HCT116 (cell line): ENCODE measurements at regions not wholly inside any gene's neighbourhood (a gene's known extent, or its start where the extent isn't known, plus 50 kb on each side); places are given as distances from the start of the nearest gene placed in this dataset.

Experiments
- ATAC-seq: fragments of 200-7000 bp; cut with Tn5 transposase; 2 replicates; pipeline ENCODE4 v1.9.1; 2020; ENCODE audit warnings: mild to moderate bottlenecking, moderate library complexity
- BruUV-seq: library from RNA; stranded (reverse); fragments of 400-500 nt; replicated peaks from 2 replicates; lab custom pipeline; 2021; lab: Mats Ljungman, UMichigan
- CTCF ChIA-PET: fragments of 300-600 bp; sonication (Branson Sonifier 250); formaldehyde crosslinking; loops from one replicate; lab custom pipeline; 2021; ENCODE audit warnings: antibody characterized with exemption; lab: Charles Lee
- POLR2A ChIA-PET: fragments of 300-600, 350-600 bp; sonication (Branson Sonifier 250); formaldehyde crosslinking; loops from one replicate; lab custom pipeline; 2021; ENCODE audit warnings: antibody characterized with exemption; lab: Charles Lee
- RAD21 ChIA-PET, 2 experiments: fragments of 300-600 bp; sonication (Branson Sonifier 250); formaldehyde crosslinking; loops; one replicate each; lab custom pipeline; 2023; ENCODE audit warnings: low total read pairs in 2 of 2; ENCODE audit not compliant: uncharacterized antibody in 2 of 2, unreplicated experiment in 2 of 2, low non-redundant PET in 1 of 2; lab: Charles Lee
- DNase-seq: peaks from one replicate; pipeline ENCODE4 v3.0.0-alpha.2; 2010; ENCODE audit warnings: low read depth, low spot score
- H2AFZ ChIP-seq: fragments of 200-600 bp; shearing (Covaris generic), sonication (generic); 2 replicates; pipeline ENCODE4 v1.6.1; 2017; ENCODE audit warnings: low read depth, mixed run types, mixed read lengths, antibody characterized with exemption, low read length; ENCODE audit not compliant: poor library complexity, severe bottlenecking
- H3K27ac ChIP-seq: 2 replicates; pipeline ENCODE4 v1.5.1; 2012; ENCODE audit warnings: low read depth, low read length
- H3K27me3 ChIP-seq: fragments of 200-600 bp; sonication (generic); 2 replicates; pipeline ENCODE4 v1.6.1; 2016; ENCODE audit warnings: mixed run types, low read length, mixed read lengths; ENCODE audit not compliant: insufficient read depth
- H3K36me3 ChIP-seq, 2 experiments: fragments of 200-500 bp in 1 of 2; fragments of 200-600 bp in 1 of 2; sonication (Bioruptor generic) in 1 of 2; sonication (generic) in 1 of 2; 2 replicates each; pipeline versions ENCODE4 v1.5.1 to v1.6.1; 2014 to 2016; ENCODE audit warnings: low read length in 2 of 2, inconsistent platforms in 1 of 2, mixed read lengths in 1 of 2, mixed run types in 1 of 2; ENCODE audit not compliant: insufficient read depth in 2 of 2, control insufficient read depth in 1 of 2
- H3K4me1 ChIP-seq, 2 experiments: fragments of 200-600 bp in 1 of 2; sonication (generic) in 1 of 2; 2 replicates each; pipeline versions ENCODE4 v1.5.1 to v1.6.1; 2012 to 2017; ENCODE audit warnings: low read length in 2 of 2, inconsistent platforms in 1 of 2, mild to moderate bottlenecking in 1 of 2, mixed read lengths in 1 of 2, mixed run types in 1 of 2, moderate library complexity in 1 of 2; ENCODE audit not compliant: insufficient read depth in 2 of 2, control insufficient read depth in 1 of 2
- H3K4me2 ChIP-seq: fragments of 200-600 bp; sonication (generic); 2 replicates; pipeline ENCODE4 v1.6.1; 2017; ENCODE audit warnings: mixed run types, low read length, mixed read lengths
- H3K4me3 ChIP-seq, 2 experiments: fragments of 200-600 bp in 1 of 2; sonication (generic) in 1 of 2; replicated peaks in 1 of 2; 2 replicates each; pipeline ENCODE4 v1.5.1; 2011 to 2016; ENCODE audit warnings: low read length in 2 of 2, control low read depth in 1 of 2, low read depth in 1 of 2, mild to moderate bottlenecking in 1 of 2, mixed read lengths in 1 of 2, mixed run types in 1 of 2
- H3K79me2 ChIP-seq: fragments of 200-600 bp; sonication (generic); 2 replicates; pipeline ENCODE4 v1.6.1; 2017; ENCODE audit warnings: mild to moderate bottlenecking, mixed run types, low read length, moderate library complexity, mixed read lengths; ENCODE audit not compliant: insufficient read depth
- H3K9ac ChIP-seq: fragments of 200-600 bp; sonication (generic); 2 replicates; pipeline ENCODE4 v1.6.1; 2016; ENCODE audit warnings: low read length, mixed read lengths
- H3K9me2 ChIP-seq: fragments of 200-600 bp; sonication (generic), shearing (Covaris generic); 2 replicates; pipeline ENCODE4 v1.6.1; 2017; ENCODE audit warnings: mixed run types, mild to moderate bottlenecking, moderate library complexity; ENCODE audit not compliant: insufficient read depth
- H3K9me3 ChIP-seq, 2 experiments: fragments of 200-500 bp in 1 of 2; fragments of 200-600 bp in 1 of 2; sonication (Bioruptor generic) in 1 of 2; sonication (generic) in 1 of 2; 2 replicates each; pipeline ENCODE4 v1.6.1; 2014 to 2017; ENCODE audit warnings: low read length in 2 of 2, mixed read lengths in 2 of 2, inconsistent platforms in 1 of 2, low read depth in 1 of 2, mild to moderate bottlenecking in 1 of 2, mixed run types in 1 of 2, moderate library complexity in 1 of 2; ENCODE audit not compliant: control insufficient read depth in 1 of 2, insufficient read depth in 1 of 2
- H4K20me1 ChIP-seq: fragments of 200-600 bp; sonication (generic), shearing (Covaris generic); 2 replicates; pipeline ENCODE4 v1.6.1; 2017; ENCODE audit warnings: mixed run types, mild to moderate bottlenecking, moderate library complexity; ENCODE audit not compliant: insufficient read depth
- CEBPB ChIP-seq: IDR thresholded peaks from 2 replicates; pipeline ENCODE4 v1.6.1; 2012; ENCODE audit warnings: low read depth
- CTCF ChIP-seq, 3 experiments: fragments of 200-600 bp in 1 of 3; sonication (generic) in 1 of 3; IDR thresholded peaks in 2 of 3; conservative IDR thresholded peaks in 1 of 3; 2 replicates each; pipeline ENCODE4 v1.5.1; 2012 to 2017; ENCODE audit warnings: low read depth in 2 of 3, low read length in 2 of 3, antibody characterized with exemption in 1 of 3, borderline replicate concordance in 1 of 3, control low read depth in 1 of 3, mild to moderate bottlenecking in 1 of 3, mixed read lengths in 1 of 3, mixed run types in 1 of 3, moderate library complexity in 1 of 3; ENCODE audit not compliant: insufficient read depth in 1 of 3
- ELF1 ChIP-seq: IDR thresholded peaks from 2 replicates; pipeline ENCODE4 v1.6.1; 2012; ENCODE audit warnings: low read depth, borderline replicate concordance
- POLR2A ChIP-seq: IDR thresholded peaks from 2 replicates; pipeline ENCODE4 v1.7.0; 2011; ENCODE audit warnings: borderline replicate concordance; ENCODE audit not compliant: insufficient read depth, insufficient read length; ENCODE audit errors: extremely low read depth
- POLR2AphosphoS5 ChIP-seq: IDR thresholded peaks from 2 replicates; pipeline ENCODE4 v1.6.1; 2011; ENCODE audit warnings: mild to moderate bottlenecking, low read depth, low read length, moderate library complexity
- RAD21 ChIP-seq: IDR thresholded peaks from 2 replicates; pipeline ENCODE4 v1.6.1; 2012; ENCODE audit warnings: low read depth, mild to moderate bottlenecking
- YY1 ChIP-seq: IDR thresholded peaks from 2 replicates; pipeline ENCODE4 v1.6.1; 2011; ENCODE audit warnings: low read length, low read depth, moderate library complexity, mild to moderate bottlenecking; ENCODE audit not compliant: insufficient replicate concordance; ENCODE audit errors: extremely low read depth
- ZFX ChIP-seq: fragments of 450-650 bp; IDR thresholded peaks from 2 replicates; pipeline ENCODE4 v1.6.1; 2017
- intact Hi-C: fragments of 100-400 bp; cut with micrococcal nuclease; formaldehyde crosslinking; loops from 2 replicates; pipeline ENCODE4 v1.10.0; 2022
- TF ChIP-seq, protein P1 (sequence below): IDR thresholded peaks from 2 replicates; pipeline ENCODE4 v1.6.1; 2012
- TF ChIP-seq, protein P2 (sequence below): IDR thresholded peaks from 2 replicates; pipeline ENCODE4 v1.6.1; 2012

GRCh38 chr6:134686071-134686470, 263.8 kb downstream of the ALDH8A1 start:
- H3K4me3 ChIP-seq = no peak overlapping the region

More at GRCh38 chr6:134686071-134686470, 263.8 kb downstream of the ALDH8A1 start:
- BruUV-seq = no TSS peak
- CTCF ChIA-PET = no interaction called here
- no peaks in the 10 kb centered on the region; the same call in 1 of the 2 replicates for H3K27me3 ChIP-seq
- no peak overlapping the region for H3K4me2 ChIP-seq
- TF ChIP-seq POLR2AphosphoS5 = no peak
- no peak for TF ChIP-seq POLR2A
- no peak for TF ChIP-seq ZFX
- TF ChIP-seq, protein P1, sequence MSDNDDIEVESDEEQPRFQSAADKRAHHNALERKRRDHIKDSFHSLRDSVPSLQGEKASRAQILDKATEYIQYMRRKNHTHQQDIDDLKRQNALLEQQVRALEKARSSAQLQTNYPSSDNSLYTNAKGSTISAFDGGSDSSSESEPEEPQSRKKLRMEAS = no peak
- TF ChIP-seq CEBPB = no peak
- no peak for TF ChIP-seq RAD21
- no peak for TF ChIP-seq YY1
- TF ChIP-seq, protein P2, sequence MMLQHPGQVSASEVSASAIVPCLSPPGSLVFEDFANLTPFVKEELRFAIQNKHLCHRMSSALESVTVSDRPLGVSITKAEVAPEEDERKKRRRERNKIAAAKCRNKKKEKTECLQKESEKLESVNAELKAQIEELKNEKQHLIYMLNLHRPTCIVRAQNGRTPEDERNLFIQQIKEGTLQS = no peak
- TF ChIP-seq CTCF (IDR thresholded peaks at IDR 0.05 in 2 of 3, conservative IDR thresholded peaks at IDR 0.05 in 1 of 3; ENCODE audit: borderline replicate concordance in 1 of 3, insufficient read depth in 1 of 3, low read depth in 2 of 3, low read length in 2 of 3) = no peak
- no peak for TF ChIP-seq ELF1
- no peaks in the 10 kb centered on the region for H3K9me2 ChIP-seq
- no peaks in the 10 kb centered on the region for H4K20me1 ChIP-seq
- H3K79me2 ChIP-seq = no peaks in the 10 kb centered on the region
- no peaks in the 10 kb centered on the region for H3K9me3 ChIP-seq
- no peaks in the 10 kb centered on the region for H3K4me1 ChIP-seq
- no peak for ATAC-seq
- no peak overlapping the region for H3K27ac ChIP-seq
- DNase-seq = no peak
- H2AFZ ChIP-seq = no peak overlapping the region
- intact Hi-C loops = no loop called here
- no peak overlapping the region for H3K9ac ChIP-seq
- no peaks in the 10 kb centered on the region for H3K36me3 ChIP-seq
- RAD21 ChIA-PET = no interaction called here
- POLR2A ChIA-PET = no interaction called here
